Right hindlimb (tissue), 1 donor: ENCODE measurements at regions not wholly inside any gene's neighbourhood (a gene's known extent, or its start where the extent isn't known, plus 50 kb on each side); places are given as distances from the start of the nearest gene placed in this dataset.

Experiments used
- DNase-seq: peaks from one replicate; pipeline ENCODE4 v3.0.0-alpha.2; 2018

DNA sequence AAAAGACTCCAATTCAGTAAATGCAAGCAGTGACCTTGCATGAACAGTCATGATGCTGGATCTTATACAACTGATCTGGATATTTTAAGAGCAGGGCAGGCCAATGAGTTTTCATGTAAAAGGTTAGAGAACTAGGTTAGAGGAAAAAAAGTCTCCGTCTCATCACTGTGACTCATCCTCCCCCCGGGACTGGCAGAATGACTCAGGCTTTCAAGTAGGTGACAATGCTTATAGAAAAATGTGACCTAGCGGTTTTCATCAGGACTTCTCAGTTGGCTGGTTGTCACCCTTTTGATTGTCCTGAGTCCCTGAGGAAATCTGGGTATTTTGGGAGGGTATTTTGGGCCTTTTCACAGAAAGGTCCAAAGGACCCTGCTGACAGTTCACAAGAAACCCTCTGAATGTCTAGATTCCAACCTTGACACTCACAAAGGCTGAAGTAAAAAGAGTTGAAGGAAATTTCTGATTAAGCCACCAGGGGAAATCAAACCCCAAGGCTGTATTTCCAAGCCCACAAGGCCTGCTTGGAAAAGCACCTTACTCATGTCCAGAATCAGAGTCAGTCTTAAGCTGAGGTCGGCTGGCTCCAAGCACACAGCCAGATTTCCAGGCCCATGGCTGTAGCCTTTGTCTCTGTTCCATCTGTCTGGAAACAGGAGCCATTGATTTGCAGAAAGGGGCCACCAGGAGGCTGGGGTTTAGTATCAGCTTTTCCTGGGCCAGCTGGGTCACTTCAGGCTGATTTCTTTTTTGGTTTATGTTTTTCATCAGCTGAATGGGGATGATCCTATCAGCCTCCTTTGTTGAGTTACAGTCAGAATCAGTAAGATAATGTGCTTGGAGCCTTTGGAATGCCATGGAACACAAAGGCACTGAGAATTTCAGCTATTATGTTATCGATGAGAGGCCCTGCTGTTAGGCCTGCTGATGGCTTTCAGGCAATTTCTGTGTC, 226.4 kb upstream of the HABP2 start:
- DNase-seq, result no peak

DNA sequence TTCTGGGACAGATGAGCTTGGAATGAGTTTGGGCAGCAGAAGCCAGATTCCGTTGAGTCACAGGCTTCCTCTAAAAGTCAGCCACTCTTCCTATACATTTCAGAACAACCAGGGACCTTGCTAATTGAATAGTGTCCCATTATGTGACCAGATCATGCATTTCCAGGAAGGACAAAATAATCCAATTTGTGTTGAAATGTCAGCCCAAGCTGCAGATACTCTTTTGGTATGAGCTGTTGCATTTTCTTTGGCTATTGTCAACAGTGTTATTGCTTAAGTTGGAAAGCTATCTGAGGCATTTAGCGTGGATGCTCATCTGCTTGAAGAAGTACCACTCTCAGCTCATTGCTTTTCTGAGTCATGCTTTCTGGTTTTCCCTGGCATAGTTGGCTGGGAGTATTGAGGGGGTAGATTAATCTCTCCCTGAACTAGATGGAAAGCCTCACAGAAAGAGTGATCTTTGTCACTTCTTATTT, 223.7 kb upstream of the HABP2 start:
- no peak for DNase-seq

DNA sequence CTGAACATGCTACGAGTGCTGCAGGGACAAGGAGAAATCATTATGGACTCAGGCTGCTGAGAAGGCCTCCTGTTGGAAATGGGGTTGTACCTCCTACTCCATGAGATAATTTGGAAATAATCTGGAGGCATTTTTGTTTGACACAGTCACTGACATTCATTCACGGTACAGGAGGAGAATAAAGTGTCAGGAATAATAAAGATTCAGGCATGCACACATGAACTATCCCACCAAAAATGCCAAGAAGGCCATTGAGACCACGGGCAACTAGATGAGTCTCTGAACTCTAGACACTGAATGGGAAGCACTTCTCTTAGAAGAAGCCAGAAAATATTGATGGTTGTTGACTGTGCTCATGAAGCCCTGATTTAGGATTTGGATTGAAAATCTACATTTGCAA, 220.9 kb upstream of the HABP2 start:
- no peak for DNase-seq

DNA sequence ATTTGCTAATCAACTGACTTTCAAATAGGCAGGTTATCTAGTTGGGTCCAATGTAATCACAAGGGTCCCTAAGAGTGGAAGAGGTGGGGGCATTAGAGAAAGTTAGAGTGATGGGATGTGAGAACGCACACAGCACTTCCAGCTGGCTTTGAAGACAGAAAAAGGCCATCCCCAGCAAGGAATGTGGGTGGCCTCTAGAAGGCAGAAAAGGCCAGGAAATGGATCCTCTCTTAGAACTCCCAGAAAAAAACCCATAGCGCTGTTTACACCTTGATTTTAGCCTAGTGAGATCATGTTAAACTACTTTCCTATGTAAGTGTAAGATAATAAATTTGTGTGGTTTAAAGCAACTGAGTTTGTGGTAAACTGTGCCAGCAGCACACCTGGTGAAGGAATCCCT, 219.5 kb upstream of the HABP2 start:
- no peak for DNase-seq

DNA sequence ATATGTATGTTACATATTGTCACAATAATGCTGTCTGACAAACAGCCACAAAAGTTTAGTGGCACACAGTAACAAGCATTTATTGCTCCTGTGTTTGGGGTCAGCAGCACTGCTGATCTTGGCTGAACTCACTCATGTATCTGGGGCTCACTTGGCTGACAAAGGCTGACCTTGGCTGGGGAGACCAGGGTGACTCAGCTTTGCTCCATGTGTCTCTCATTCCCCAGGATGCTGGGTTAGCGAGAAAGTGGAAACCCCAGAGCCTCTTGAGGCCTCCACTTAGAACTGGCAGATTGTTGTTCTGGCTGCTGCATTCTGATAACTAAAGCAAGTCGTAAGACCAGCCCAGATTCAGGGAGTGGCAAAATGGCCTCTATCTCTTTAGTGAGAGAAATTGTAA, 217.3 kb upstream of the HABP2 start:
- DNase-seq, result no peak

DNA sequence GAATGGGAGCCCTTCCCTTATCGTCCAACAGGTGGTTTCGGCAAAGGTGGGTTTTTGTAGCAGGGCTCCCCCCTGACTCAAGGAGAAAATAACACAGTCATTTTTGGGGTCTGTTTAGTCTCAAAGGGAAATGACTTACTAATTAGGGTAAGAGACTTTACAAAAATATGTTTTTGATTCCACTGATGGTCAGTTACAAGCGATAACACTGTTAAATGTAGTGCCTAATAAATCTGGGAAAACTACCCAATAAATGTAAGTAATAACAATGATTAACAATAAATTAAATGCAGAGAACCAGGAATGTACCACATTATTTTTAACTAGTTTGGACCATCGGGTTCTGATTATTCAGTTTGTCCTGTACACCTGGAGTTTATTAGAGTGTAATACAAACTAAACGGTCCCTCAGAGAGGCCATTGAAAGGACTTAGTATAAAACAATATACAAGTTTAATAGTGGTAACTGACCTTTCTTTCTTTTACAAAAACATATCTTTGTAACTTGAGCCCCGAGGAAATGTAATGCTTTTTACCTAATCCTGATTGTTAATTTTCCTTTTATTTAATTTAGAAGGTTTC, 216.2 kb upstream of the HABP2 start:
- DNase-seq, result no peak

DNA sequence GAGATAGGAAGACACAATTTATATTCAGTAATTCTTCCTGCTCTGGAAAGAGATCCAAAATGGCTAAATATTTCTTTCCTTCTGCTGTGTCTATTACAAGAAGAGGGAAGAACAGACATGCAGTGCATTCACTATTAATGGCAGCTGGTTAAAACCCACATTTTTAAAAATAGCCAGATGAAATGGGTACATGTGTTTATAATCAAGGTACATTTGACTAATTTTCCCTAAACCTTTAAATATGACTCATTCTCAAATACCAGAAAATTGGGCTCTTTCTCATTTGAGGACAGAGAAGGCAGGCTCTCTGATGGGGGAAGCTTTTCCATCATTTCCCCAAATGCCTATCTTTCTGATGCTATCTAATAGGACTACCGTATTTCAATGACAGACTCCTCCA, 215.7 kb upstream of the HABP2 start:
- DNase-seq, result no peak

DNA sequence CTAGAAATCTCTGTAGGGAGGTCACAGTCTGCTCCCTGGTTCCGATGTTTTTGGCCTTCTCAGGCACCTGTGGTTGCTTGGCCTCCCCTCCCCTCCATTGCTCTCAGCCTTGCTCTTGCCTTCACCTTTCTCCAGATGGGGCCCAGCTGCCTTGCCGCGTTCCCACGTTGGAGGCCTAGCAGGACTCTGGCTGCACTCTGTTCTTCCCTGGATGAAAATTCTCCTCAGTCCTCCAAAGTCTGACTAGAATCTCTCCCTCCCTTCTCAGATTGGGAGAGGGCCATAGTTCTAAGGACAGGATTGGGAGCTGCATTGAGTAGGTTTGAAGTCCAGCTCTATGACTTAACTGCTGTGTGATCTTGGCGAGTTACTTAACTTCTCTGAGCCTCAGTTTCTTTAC, 213.7 kb upstream of the HABP2 start:
- peak; percentile 47 for DNase-seq

DNA sequence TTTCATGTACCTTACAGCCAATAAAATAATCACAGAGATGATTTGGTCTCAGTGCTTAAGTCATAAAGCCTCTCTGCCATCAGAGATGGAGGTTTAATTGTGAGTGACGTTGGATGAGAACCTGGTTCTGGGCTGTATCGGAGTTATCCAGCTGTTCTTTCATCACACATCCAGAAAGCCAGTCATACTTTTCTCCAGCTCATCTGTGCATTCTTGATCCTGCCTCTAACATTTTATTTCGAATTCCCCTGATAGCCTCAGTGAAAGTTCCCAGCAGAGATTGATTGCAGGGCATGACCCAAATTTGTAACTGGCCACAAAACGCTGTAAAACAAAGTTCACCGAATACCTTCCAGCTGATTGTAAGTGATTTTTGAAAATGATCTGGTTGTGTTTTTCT, 212.6 kb upstream of the HABP2 start:
- DNase-seq, result no peak

DNA sequence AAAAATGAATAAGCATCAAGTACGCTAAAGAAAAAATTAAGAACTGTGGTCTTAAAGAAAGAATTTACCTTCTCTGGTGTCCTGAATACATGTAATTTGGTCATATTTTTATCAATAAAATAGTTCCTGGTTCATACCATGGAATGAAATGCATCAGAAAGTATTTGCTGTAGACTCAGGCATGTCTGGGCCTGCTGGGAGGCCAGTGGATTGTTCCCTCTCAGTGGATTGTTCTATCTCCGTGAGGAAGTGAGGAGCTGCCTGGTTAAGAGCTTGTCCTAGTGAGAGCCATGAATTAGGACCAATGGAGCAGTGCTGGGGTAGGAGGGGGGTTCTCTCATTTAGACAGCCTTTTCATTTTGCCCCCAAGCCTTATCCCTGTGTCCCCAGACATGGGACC, 211.7 kb upstream of the HABP2 start:
- no peak for DNase-seq

DNA sequence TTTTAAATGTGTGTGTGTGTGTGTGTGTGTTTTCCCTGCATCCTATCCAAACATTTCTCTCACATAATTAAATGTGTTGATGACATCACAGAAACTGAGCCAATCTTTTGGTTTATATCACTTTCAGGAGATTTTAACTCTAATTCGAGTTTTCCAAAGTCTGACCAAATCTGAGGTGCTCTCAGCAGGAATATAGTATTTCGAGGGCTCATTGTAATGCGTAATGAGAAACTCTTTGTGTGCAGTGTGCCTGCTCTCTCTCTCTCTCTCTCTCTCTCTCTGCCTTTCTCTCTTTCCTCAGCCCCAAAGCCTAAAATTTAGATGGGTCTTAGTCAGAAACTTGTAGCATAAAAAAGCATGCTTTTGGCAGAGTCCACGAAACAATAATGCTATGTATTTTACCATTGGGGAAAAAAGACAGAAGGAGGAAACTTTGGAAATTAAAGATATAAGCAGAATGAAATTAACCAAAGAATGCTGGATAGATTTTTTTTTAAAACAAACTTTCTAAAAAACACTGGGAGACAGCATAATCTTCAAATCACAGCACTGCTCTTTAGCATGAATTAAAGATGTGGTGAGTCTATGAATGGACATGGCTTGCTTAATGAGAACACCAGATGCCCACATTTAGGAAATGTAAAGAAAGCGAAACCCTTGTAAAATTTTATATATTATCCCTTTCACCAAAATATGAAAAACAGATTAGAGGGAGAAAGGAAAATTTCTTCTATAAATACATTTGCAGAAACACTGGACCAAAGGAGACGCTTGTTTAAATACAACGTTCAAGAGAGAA, 206.8 kb upstream of the HABP2 start:
- no peak for DNase-seq

DNA sequence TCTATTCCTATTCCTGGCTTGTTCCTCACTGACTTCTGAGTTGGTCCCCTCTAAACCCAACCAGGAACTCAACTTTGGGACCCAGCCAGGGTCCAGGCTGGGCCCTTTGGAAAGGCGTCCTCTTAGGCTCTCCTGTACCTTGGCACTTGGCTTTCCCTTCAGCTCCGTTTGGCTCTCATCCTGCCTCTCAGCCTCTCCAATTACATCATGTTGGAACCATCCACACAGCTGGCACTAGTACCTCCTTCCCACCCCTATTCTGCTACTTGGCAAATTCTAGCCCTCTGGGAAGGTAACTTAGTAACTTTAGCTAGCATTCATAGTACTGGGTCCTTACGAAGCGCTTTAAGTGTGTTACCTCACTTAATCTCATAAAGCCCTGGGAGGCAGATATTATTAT, 205.3 kb upstream of the HABP2 start:
- DNase-seq, result peak; percentile 75

DNA sequence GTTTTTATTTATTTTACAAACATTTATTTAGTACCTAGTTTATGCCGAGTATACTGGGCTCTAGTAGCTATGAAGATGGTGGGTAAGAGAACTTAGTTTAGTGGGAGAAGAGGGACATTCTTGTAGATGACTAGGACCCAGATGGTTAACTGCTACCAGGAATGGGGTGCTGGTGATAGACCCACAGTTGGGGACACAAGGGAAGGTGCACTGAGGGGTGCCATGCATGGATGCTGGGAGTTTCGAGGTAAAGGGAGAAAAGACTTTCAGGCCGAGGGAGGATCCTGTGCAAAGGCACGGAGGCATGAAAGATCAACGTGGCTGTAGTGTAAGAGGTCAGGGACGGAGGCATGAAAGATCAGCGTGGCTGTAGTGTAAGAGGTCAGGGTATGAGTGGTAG, 204.2 kb upstream of the HABP2 start:
- no peak for DNase-seq

DNA sequence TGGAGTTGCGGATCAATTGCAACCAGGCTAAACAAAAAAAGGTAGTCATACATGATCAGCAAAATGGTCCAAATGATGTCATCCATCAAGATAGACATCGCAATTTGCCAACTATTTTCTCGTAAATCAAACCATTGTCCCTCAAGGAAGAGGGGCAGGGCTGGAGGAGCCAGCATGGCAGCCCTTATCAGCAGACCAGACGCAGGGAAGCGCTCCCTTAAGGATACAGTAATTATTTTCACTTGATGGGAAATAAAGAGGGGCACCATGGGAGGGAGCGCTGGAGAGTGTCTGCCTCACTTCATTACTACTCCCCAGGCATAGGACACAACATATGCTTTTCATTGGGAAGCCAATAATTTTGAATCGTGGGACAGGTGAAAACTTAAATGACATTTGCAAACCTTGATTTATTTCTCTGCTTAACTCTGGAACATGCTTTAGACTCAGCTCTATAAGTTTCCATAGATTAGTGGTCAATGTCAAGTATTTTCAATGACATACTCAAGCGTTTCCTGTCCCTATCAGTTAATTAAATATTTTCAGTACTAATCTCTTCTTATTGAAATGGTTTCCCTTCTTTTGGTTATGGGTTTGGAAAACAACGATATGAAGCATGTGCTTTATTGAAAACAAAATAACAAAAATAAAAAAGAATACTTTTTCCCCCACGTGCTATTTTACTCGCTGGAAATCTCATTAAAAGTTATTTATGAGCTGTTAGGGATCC, 202.4 kb upstream of the HABP2 start:
- no peak for DNase-seq

DNA sequence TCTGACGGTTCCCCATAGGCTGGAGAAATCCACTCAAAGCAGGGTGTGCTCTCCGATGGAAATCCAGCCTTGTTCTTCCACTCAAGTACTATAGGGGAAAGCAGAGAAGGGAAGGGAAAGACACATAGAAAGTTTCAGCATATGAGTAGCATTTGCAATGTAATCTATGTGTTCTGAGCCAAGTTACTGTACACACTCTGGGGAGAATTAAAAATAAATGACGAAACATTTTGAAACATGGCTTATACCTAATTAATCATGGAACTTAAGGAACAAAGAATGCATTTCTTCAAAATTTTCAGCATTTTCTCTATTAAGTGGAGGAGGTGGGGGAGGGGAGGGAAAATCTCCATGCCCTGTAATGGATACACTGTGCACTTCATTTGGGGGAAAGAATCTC, 198.1 kb upstream of the HABP2 start:
- no peak for DNase-seq

DNA sequence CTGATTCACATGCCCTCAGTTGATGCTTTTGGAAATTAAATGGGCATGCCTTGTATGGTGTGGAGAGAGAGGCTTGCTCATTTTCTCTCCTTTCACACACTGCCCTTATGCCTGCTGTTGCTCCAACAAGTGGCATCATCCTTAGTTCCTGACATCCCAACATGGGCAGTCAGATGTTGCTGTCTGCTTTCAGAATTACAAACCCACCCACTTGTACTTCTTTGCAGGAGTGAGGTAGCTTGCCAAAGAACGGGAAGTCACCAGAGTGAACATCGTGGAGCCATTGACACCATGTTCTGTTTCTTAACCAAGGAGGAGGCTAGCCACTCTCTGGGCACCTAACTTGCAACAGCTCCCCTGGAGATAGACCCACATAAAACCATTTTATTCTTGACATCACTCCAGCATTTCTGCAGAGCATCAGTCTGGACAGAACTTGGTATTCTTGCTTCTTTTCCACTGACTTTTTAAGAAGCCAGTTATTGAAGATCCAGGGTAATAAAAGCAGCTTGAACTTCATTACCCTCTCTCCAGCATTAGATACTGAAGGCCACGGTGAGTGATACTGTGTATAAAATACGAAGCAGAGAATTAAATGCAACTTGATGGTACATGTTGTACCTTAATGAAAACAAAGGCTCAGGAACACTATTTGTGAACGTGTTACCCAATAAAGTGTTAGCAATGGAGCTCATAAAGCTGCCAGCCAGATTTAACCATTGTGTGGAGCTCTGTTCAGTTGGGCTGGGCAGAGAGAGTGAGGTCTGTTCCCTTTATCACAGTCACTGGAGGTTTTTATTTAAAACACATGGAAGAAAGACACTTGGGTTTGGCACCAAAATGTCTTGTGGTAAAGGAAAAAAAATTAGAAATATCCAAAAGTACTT, 195.8 kb upstream of the HABP2 start:
- DNase-seq, result no peak

DNA sequence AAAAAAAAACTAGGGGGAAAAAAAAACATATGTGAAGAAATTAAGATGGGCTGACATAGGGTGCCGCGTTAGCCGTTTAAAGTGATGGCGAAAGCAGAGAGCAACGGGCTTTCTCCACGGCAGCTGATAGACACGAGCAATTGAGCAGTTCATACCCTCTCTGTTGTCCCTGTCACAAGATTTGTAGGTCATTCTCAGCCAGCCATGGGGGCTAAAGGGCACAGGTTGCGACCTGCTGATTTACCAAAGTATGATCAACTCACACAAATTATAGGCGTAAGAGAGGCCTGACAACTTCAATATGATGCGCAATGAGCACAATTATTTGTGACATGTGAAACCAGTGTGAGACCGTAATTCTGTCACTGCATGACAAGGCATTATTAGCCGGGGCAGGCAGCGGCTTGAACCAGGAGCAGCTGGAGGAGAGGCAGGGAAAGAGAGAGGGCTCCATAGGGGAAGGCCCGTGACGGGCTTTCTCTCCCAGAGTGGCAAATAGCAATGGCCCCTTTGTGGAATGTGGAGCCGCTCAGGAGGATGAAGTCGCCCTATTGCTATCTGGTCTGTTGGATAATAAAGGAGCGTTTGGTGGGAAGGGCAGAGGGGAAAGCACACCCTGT, 195.1 kb upstream of the HABP2 start:
- no peak for DNase-seq

DNA sequence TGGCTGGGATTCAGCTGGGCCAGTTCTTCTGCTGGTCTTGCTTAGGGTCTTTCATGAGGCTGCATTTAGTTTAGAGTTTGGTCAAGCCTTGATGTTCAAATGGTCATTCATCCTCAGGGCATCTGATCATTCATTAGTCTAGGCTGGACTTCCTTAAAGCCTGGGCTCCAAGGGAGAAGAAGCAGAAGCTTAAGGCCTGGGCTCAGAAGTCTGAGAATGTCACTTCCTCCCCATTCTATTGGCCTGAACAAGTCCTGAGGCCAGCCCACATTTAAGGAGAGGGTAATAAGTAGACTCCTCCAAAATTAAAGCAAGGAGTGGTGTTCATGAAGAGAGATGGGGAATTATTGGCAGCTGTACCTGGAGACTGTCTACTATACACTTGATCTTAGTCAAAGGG, 193.2 kb upstream of the HABP2 start:
- DNase-seq, result no peak

DNA sequence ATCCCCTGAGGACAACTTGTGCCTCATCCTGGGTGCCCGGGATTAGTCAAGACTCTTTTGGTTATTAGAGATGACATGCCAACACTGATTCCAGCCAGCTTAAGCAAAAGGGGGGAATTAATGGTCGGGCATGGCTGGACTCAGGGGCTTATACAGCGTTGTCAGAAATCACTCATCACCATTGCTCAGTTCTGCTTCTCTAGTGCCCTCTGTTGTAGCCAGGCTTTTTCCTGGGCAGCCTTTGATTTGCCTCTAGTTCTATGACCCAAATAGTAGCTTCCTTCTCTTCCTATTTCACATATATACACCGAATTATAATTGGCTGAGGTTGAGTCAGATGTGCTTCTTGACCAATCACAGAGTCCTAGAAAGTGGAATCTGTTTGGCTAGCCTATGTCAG, 192.0 kb upstream of the HABP2 start:
- no peak for DNase-seq

DNA sequence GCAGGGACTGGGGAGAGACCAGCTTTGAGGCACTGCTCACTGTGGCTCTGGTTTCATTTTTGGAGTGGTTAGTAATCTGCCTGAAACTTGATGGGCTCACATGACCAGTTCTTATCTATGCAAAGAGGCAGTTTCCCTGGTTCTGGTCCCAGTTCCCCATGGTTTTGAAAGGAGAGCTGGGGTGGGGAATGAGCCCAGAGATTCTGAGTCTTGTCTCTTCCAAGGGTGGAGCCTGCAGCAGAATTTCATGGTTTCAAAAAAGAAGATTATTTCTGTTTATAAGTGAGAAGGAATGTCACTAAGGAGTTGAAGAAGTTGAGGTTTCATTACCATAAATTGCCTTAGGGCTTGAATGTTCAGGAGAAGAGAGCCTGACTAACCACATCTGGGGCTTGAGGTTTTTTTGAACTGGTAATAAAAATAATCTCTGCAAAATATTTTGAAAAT, 190.2 kb upstream of the HABP2 start:
- DNase-seq, result no peak

DNA sequence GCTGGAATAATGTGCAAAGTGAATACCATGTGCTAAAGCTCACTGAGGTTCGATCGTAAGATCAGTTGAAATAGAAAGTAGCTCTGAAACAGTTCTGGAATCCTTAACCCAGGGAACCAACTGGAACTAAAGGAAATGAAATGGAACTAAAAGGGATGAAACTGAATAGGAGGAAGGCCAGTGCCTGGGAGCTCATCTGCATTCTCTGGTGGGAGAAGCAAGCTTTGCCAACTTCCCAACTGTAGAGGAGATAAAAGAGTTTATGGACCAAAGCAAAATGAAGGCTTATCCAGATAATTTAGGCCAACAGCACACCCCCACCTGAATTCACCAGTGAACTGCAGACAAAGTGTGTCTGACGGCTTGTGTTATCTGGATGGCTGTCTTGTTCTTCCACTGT, 188.6 kb upstream of the HABP2 start:
- no peak for DNase-seq
